GM12865 (cell line): ENCODE measurements at regions not wholly inside any gene's neighbourhood (a gene's known extent, or its start where the extent isn't known, plus 50 kb on each side); places are given as distances from the start of the nearest gene placed in this dataset.

ENCODE experiments used
- DNase-seq: peaks from one replicate; pipeline ENCODE4 v3.0.0; 2010; ENCODE audit warnings: low read depth
- H3K4me3 ChIP-seq: 2 replicates; pipeline ENCODE4 v1.5.1; 2011; ENCODE audit warnings: mild to moderate bottlenecking, low read depth, low read length, control low read depth
- TF ChIP-seq, protein P1 (sequence below): IDR thresholded peaks from 2 replicates; pipeline ENCODE4 v1.5.1; 2011; ENCODE audit warnings: low read length, control low read depth, low read depth, inconsistent platforms; ENCODE audit not compliant: insufficient read depth; ENCODE audit errors: missing control alignments

DNA sequence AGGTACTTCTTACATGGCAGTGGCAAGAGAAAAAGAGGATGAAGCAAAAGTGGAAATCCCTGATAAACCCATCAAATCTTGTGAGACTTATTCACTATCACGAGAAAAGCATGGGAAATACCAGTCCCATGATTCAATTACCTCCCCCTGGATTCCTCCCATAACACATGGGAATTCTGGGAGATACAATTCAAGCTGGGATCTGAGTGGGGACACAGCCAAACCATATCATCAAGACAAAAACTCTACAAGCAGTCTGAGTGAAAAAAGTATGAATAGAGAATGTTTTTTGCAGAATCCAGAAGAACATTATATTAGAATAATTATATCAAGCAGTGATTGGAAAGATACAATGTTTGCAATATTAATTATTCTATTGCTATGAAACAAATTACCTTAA is 893.7 kb downstream of the FAM181B start:
- no peak for DNase-seq
- no peak overlapping the region for H3K4me3 ChIP-seq
- TF ChIP-seq, protein P1, sequence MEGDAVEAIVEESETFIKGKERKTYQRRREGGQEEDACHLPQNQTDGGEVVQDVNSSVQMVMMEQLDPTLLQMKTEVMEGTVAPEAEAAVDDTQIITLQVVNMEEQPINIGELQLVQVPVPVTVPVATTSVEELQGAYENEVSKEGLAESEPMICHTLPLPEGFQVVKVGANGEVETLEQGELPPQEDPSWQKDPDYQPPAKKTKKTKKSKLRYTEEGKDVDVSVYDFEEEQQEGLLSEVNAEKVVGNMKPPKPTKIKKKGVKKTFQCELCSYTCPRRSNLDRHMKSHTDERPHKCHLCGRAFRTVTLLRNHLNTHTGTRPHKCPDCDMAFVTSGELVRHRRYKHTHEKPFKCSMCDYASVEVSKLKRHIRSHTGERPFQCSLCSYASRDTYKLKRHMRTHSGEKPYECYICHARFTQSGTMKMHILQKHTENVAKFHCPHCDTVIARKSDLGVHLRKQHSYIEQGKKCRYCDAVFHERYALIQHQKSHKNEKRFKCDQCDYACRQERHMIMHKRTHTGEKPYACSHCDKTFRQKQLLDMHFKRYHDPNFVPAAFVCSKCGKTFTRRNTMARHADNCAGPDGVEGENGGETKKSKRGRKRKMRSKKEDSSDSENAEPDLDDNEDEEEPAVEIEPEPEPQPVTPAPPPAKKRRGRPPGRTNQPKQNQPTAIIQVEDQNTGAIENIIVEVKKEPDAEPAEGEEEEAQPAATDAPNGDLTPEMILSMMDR, result no peak

DNA sequence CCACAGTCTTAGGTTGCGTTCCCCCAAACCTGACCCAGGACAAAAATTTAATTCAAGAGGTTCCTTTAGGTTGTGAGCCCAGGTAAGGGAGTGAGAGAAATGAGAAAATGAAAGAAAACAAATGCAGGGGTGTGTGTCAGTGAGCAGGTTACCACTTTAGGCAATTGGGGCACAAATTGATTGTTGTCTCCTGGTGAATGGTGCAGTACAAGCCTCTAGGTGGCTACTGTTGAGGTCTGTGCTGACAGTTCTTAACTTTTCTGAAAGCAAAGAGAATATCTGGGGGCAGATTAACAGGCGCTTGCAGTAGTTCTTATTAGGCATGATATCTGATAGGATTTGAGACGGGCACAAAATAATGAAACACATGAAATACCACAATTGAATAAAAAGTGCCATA is 894.6 kb downstream of the FAM181B start:
- no peak for DNase-seq
- TF ChIP-seq, protein P1, result no peak
- H3K4me3 ChIP-seq, result no peak overlapping the region

DNA sequence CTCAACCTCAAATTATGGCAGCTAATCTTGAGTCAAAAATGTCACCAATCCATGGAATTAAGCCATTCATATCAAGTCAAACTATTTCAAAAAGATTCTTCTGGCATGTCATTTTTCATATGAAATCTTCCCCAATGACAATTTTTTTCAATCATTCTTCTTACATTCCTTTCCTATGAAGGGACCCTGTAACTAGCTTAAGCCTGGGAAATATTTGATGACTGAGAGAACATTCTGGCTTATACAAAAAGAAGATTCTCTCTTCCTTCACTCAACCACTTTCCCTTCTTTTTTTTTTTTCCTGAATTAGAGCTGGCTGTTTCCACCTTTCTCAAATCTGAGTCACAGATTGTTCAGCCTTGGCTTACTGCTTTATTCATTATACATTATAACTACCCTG is 903.7 kb downstream of the FAM181B start:
- DNase-seq, result no peak
- TF ChIP-seq, protein P1, result no peak
- H3K4me3 ChIP-seq, result no peak overlapping the region

DNA sequence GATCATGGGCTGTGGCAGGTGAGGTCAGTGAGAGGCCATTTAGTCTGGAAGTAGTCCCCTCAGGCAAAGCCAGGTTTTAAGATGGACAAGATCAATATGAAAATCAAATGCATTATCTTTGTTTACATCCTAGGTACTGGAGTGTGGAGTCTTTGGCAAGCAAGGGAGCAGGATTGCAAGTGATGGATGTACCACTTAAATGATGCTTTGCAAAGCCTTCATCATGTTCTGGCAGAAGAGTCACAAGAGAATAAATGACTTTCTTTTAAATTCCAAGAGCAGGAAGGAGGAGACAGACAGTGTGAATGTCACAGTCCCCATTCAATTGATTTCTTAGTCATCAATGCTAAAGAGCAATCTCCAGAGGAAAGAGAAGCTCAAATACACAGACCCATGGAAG is 908.3 kb downstream of the FAM181B start:
- H3K4me3 ChIP-seq, result no peak overlapping the region
- TF ChIP-seq, protein P1, result no peak
- DNase-seq, result no peak

DNA sequence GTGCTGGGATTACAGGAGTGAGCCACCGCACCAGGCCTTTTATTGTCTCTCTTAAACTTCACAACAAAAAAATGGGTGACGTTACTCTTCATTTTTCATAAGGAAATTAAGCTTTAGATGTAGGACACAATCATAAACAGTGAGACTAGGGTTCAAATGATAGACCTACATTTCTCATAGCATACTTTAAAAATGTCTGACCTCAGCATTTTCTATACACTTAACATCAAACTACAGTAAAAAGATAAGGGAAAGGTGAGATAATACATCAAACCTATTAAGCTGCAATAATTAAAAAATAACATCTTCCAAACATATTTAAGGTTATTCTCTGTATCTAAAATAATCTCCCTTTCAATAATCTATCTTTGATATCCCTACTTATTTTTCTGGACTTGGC is 914.2 kb downstream of the FAM181B start:
- H3K4me3 ChIP-seq, result no peak overlapping the region

DNA sequence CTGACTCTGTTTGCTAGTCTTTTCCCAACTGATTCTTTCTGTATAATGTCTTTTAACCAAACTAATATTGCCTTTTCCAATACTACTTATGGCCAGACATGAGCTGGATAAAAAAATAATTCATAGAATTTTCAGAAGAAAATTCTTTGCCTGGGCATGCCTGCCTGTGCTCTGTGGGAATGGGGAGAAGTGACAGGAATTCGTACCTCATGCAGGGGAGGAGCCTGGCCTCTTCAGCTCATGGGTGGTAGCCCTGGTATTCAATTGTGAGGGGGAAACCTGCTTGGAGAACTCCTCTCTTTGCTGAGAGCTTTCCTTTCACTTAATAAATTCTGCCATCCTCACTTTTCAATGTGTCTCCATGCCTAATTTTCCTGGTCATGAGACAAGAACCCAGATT is 928.8 kb downstream of the FAM181B start:
- TF ChIP-seq, protein P1, result no peak
- H3K4me3 ChIP-seq, result no peak overlapping the region
- no peak for DNase-seq

More for the DNA sequence above, 914.2 kb downstream of the FAM181B start:
- no peak for DNase-seq
- TF ChIP-seq, protein P1, result no peak

DNA sequence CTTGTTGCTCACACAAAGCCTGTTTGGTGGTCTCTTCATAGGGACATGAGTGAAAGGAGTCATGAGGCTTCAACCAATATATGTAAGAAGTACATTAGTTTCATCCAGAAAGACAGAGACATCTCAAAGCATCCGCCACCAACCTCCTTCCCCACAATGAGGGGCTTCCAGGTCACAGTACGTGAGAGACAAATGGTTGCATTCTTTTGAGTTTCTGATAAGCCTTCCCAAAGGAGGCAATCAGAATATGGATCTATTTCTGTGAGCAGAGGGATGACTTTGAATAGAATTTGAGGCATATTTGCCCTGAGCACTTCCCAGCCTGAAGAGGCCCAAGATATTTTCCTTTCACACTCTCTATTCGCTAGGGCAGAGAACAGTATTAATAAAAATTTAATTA is 931.1 kb downstream of the FAM181B start:
- DNase-seq, result no peak
- TF ChIP-seq, protein P1, result no peak
- H3K4me3 ChIP-seq, result no peak overlapping the region
